Keratinocyte (primary cell): ENCODE measurements at regions not wholly inside any gene's neighbourhood (a gene's known extent, or its start where the extent isn't known, plus 50 kb on each side); places are given as distances from the start of the nearest gene placed in this dataset.

Experiments used
- DNase-seq: peaks from one replicate; pipeline ENCODE4 v3.0.0-alpha.2; 2011; ENCODE audit warnings: low read depth, missing footprints, low spot score
- FAIRE-seq: peaks from 2 replicates; lab custom pipeline; 2011; peaks lifted over from hg19 to GRCh38; lab: Jason Lieb, UNC
- H2AFZ ChIP-seq: 2 replicates; pipeline ENCODE4 v1.6.0; 2012; ENCODE audit warnings: low read length, control low read depth, inconsistent platforms; ENCODE audit not compliant: control insufficient read depth
- H3K27ac ChIP-seq: 2 replicates; pipeline ENCODE4 v1.5.1; 2011; ENCODE audit warnings: low read length; ENCODE audit not compliant: control insufficient read depth, insufficient read depth
- H3K27me3 ChIP-seq: 3 replicates; pipeline ENCODE4 v1.6.0; 2011; ENCODE audit warnings: low read length; ENCODE audit not compliant: control insufficient read depth, insufficient read depth; ENCODE audit errors: extremely low read depth
- H3K36me3 ChIP-seq, 2 experiments: 2 replicates in 1 of 2; 3 replicates in 1 of 2; pipeline ENCODE4 v1.5.1; 2011; ENCODE audit warnings: low read length in 2 of 2, mild to moderate bottlenecking in 1 of 2; ENCODE audit not compliant: control insufficient read depth in 2 of 2, insufficient read depth in 2 of 2; ENCODE audit errors: extremely low read depth in 1 of 2
- H3K4me1 ChIP-seq: 3 replicates; pipeline ENCODE4 v1.5.1; 2011; ENCODE audit warnings: low read length; ENCODE audit not compliant: control insufficient read depth, insufficient read depth; ENCODE audit errors: extremely low read depth
- H3K4me2 ChIP-seq: 3 replicates; pipeline ENCODE4 v1.6.0; 2011; ENCODE audit warnings: low read depth, low read length; ENCODE audit not compliant: control insufficient read depth, insufficient read depth; ENCODE audit errors: extremely low read depth
- H3K4me3 ChIP-seq, 3 experiments: fragments of 200-600 bp in 1 of 3; sonication (generic) in 1 of 3; 2 replicates in 2 of 3; 3 replicates in 1 of 3; pipeline ENCODE4 v1.5.1; 2011 to 2016; ENCODE audit warnings: low read length in 3 of 3, mild to moderate bottlenecking in 3 of 3, control low read depth in 2 of 3, inconsistent platforms in 1 of 3, low read depth in 1 of 3, mixed read lengths in 1 of 3, mixed run types in 1 of 3, moderate library complexity in 1 of 3; ENCODE audit not compliant: control insufficient read depth in 2 of 3, insufficient read depth in 2 of 3; ENCODE audit errors: extremely low read depth in 1 of 3
- H3K79me2 ChIP-seq: 2 replicates; pipeline ENCODE4 v1.6.0; 2012; ENCODE audit warnings: low read length; ENCODE audit not compliant: control insufficient read depth, insufficient read depth
- H3K9ac ChIP-seq: 3 replicates; pipeline ENCODE4 v1.6.0; 2011; ENCODE audit warnings: low read length; ENCODE audit not compliant: control insufficient read depth, insufficient read depth; ENCODE audit errors: extremely low read depth
- H3K9me1 ChIP-seq: 3 replicates; pipeline ENCODE4 v1.6.0; 2011; ENCODE audit warnings: low read length; ENCODE audit not compliant: control insufficient read depth, insufficient read depth; ENCODE audit errors: extremely low read depth
- H3K9me3 ChIP-seq: 2 replicates; pipeline ENCODE4 v1.5.1; 2012; ENCODE audit warnings: low read depth, low read length; ENCODE audit not compliant: control insufficient read depth
- H4K20me1 ChIP-seq: 3 replicates; pipeline ENCODE4 v1.6.0; 2011; ENCODE audit warnings: low read length; ENCODE audit not compliant: control insufficient read depth, insufficient read depth; ENCODE audit errors: extremely low read depth
- EZH2 ChIP-seq: IDR thresholded peaks from one replicate; pipeline ENCODE4 v1.6.1; 2012; ENCODE audit warnings: inconsistent platforms, mild to moderate bottlenecking, low read length, moderate library complexity
- dilution Hi-C: fragments of 300-500 bp; cut with MboI; formaldehyde crosslinking; loops from one replicate; pipeline ENCODE4 v1.7.0; 2020; ENCODE audit warnings: low sequenced_read_pairs; ENCODE audit not compliant: extremely low pct_ligation_motif_present
- TF ChIP-seq, protein P1 (sequence below), 3 experiments: IDR thresholded peaks in 1 of 3; conservative IDR thresholded peaks in 1 of 3; optimal IDR thresholded peaks in 1 of 3; 2 replicates in 2 of 3; 3 replicates in 1 of 3; pipeline versions ENCODE3 to v1.5.1; 2011; ENCODE audit warnings: low read length in 3 of 3, mild to moderate bottlenecking in 3 of 3, moderate library complexity in 2 of 3, control low read depth in 1 of 3, inconsistent platforms in 1 of 3; ENCODE audit not compliant: insufficient read depth in 2 of 3; ENCODE audit errors: extremely low read depth in 1 of 3

- no peak overlapping the region for H3K9ac ChIP-seq
- H3K36me3 ChIP-seq = no peaks in the 10 kb centered on the region
- FAIRE-seq (no peak), DNase-seq (no peak)
- no peak overlapping the region for H3K4me3 ChIP-seq
- TF ChIP-seq, protein P1, sequence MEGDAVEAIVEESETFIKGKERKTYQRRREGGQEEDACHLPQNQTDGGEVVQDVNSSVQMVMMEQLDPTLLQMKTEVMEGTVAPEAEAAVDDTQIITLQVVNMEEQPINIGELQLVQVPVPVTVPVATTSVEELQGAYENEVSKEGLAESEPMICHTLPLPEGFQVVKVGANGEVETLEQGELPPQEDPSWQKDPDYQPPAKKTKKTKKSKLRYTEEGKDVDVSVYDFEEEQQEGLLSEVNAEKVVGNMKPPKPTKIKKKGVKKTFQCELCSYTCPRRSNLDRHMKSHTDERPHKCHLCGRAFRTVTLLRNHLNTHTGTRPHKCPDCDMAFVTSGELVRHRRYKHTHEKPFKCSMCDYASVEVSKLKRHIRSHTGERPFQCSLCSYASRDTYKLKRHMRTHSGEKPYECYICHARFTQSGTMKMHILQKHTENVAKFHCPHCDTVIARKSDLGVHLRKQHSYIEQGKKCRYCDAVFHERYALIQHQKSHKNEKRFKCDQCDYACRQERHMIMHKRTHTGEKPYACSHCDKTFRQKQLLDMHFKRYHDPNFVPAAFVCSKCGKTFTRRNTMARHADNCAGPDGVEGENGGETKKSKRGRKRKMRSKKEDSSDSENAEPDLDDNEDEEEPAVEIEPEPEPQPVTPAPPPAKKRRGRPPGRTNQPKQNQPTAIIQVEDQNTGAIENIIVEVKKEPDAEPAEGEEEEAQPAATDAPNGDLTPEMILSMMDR (optimal IDR thresholded peaks at IDR 0.05 in 1 of 3, IDR thresholded peaks at IDR 0.05 in 1 of 3, conservative IDR thresholded peaks at IDR 0.05 in 1 of 3; ENCODE audit: extremely low read depth in 1 of 3, insufficient read depth in 2 of 3, low read length in 3 of 3) = no peak
- TF ChIP-seq EZH2 = no peak
- no peaks in the 10 kb centered on the region for H3K4me1 ChIP-seq
- H3K27ac ChIP-seq = no peak overlapping the region
- dilution Hi-C loops = no loop called here
- H3K4me2 ChIP-seq = no peak overlapping the region
- H4K20me1 ChIP-seq = no peaks in the 10 kb centered on the region
- H3K79me2 ChIP-seq = no peaks in the 10 kb centered on the region
- H3K9me3 ChIP-seq = no peaks in the 10 kb centered on the region
- no peaks in the 10 kb centered on the region for H3K9me1 ChIP-seq
- no peak overlapping the region for H2AFZ ChIP-seq
- no peaks in the 10 kb centered on the region for H3K27me3 ChIP-seq
Observed at GRCh38 chr10:2399482-2399881, 662.2 kb upstream of the ADARB2 start.

GRCh38 chr10:2392145-2392812 lies 655.0 kb upstream of the ADARB2 start:
- Histone ChIP-seq H3K36me3 (no peaks in the 10 kb centered on the region), H3K9me1 (no peaks in the 10 kb centered on the region), H3K27me3 (no peaks in the 10 kb centered on the region), H3K9ac (no peak overlapping the region), H3K79me2 (no peaks in the 10 kb centered on the region), H2AFZ (no peak overlapping the region), H3K27ac (no peak overlapping the region), H3K4me3 (no peak overlapping the region), H3K4me2 (no peak overlapping the region), H3K9me3 (no peaks in the 10 kb centered on the region), H3K4me1 (no peaks in the 10 kb centered on the region), H4K20me1 (no peaks in the 10 kb centered on the region)
- TF ChIP-seq, protein P1 (optimal IDR thresholded peaks at IDR 0.05 in 1 of 3, IDR thresholded peaks at IDR 0.05 in 1 of 3, conservative IDR thresholded peaks at IDR 0.05 in 1 of 3; ENCODE audit: extremely low read depth in 1 of 3, insufficient read depth in 2 of 3, low read length in 3 of 3) = no peak
- TF ChIP-seq EZH2 = no peak
- FAIRE-seq = no peak
- no peak for DNase-seq
- dilution Hi-C loops = no loop called here
